ENCODE measurements at regions not wholly inside any gene's neighbourhood (a gene's known extent, or its start where the extent isn't known, plus 50 kb on each side); places are given as distances from the start of the nearest gene placed in this dataset.

GRCh38 chr3:106587551-106587950 lies 718.7 kb upstream of the CBLB start:
- TF ChIP-seq CTCF (IDR thresholded peaks at IDR 0.05) (no peak), POLR2A (IDR thresholded peaks at IDR 0.05) (no peak)

Data from Peyer's patch (tissue), 4 donors.